ENCODE measurements at regions not wholly inside any gene's neighbourhood (a gene's known extent, or its start where the extent isn't known, plus 50 kb on each side); places are given as distances from the start of the nearest gene placed in this dataset.
"Not testable (repeated sequence)": the region's sequence is repeated elsewhere in the genome, so short reads cannot be mapped to it uniquely, and the experiment has no call there.

GRCh38 chr17:31746884-31747495 is 112.1 kb downstream of the COPRS start:
- no peak for DNase-seq

- no peak for DNase-seq
Measured at GRCh38 chr17:31745964-31746600, 113.0 kb downstream of the COPRS start.

GRCh38 chr17:31744511-31744951 is 114.5 kb downstream of the COPRS start:
- DNase-seq, result no peak

- DNase-seq, result no peak
Measured at GRCh38 chr17:31743797-31744196, 115.2 kb downstream of the COPRS start.

- DNase-seq, result no peak
Measured at GRCh38 chr17:31741371-31741770, 117.7 kb downstream of the COPRS start.

GRCh38 chr17:31740611-31741082 is 118.4 kb downstream of the COPRS start:
- no peak for DNase-seq

GRCh38 chr17:31738996-31739699 is 119.9 kb downstream of the COPRS start:
- DNase-seq, result peak; percentile 40 to 64

GRCh38 chr17:31738488-31738887 is 120.6 kb downstream of the COPRS start:
- DNase-seq, result no peak

GRCh38 chr17:31738067-31738466 is 121.0 kb downstream of the COPRS start:
- no peak for DNase-seq

- no peak for DNase-seq
Measured at GRCh38 chr17:31736855-31737625, 122.0 kb downstream of the COPRS start.

GRCh38 chr17:31733326-31733725 is 125.7 kb downstream of the COPRS start:
- no peak for DNase-seq

GRCh38 chr17:31731585-31732154 is 127.4 kb downstream of the COPRS start:
- DNase-seq, result not testable (repeated sequence)

- no peak for DNase-seq
Measured at GRCh38 chr17:31731118-31731517, 127.9 kb downstream of the COPRS start.

GRCh38 chr17:31726980-31727427 is 132.0 kb downstream of the COPRS start:
- no peak for DNase-seq

GRCh38 chr17:31724619-31725018 is 134.4 kb downstream of the COPRS start:
- DNase-seq, result peak in 1 of 2 donors; percentile 72

- no peak for DNase-seq
Measured at GRCh38 chr17:31724026-31724425, 135.0 kb downstream of the COPRS start.

- DNase-seq, result peak in 1 of 2 donors; percentile 15
Measured at GRCh38 chr17:31722251-31723056, 136.6 kb downstream of the COPRS start.

- DNase-seq, result no peak
Measured at GRCh38 chr17:31721291-31722025, 137.6 kb downstream of the COPRS start.

GRCh38 chr17:31717251-31717650 is 141.8 kb downstream of the COPRS start:
- peak; percentile 67 to 79 for DNase-seq

GRCh38 chr17:31715446-31715845 is 143.6 kb downstream of the COPRS start:
- peak; percentile 79 to 81 for DNase-seq

GRCh38 chr17:31704483-31704882 is 154.6 kb downstream of the COPRS start:
- no peak for DNase-seq
